OCI-LY1 (cell line): ENCODE measurements at regions not wholly inside any gene's neighbourhood (a gene's known extent, or its start where the extent isn't known, plus 50 kb on each side); places are given as distances from the start of the nearest gene placed in this dataset.

Experiments used
- H2AFZ ChIP-seq: fragments of 200-600 bp; sonication (generic), shearing (Covaris generic); 2 replicates; pipeline ENCODE4 v1.6.0; 2014; ENCODE audit warnings: antibody characterized with exemption, mild to moderate bottlenecking, low read length
- H3F3A ChIP-seq: fragments of 200-600 bp; sonication (generic), shearing (Covaris generic); 2 replicates; pipeline ENCODE4 v1.6.0; 2014; ENCODE audit warnings: mild to moderate bottlenecking, antibody characterized with exemption, low read length, moderate library complexity; ENCODE audit not compliant: insufficient read depth
- H3K27ac ChIP-seq: fragments of 200-600 bp; sonication (generic); 2 replicates; pipeline ENCODE4 v1.5.1; 2014; ENCODE audit warnings: low read length, mixed run types, mild to moderate bottlenecking, low read depth; ENCODE audit not compliant: poor library complexity, severe bottlenecking
- H3K27me3 ChIP-seq: fragments of 200-600 bp; sonication (generic); 2 replicates; pipeline ENCODE4 v1.6.0; 2014; ENCODE audit warnings: antibody characterized with exemption, mild to moderate bottlenecking, low read length, moderate library complexity; ENCODE audit not compliant: insufficient read depth
- H3K36me3 ChIP-seq: fragments of 200-600 bp; sonication (generic); 2 replicates; pipeline ENCODE4 v1.6.1; 2014; ENCODE audit warnings: mild to moderate bottlenecking, antibody characterized with exemption, low read length, moderate library complexity, mixed read lengths; ENCODE audit not compliant: insufficient read depth
- H3K4me1 ChIP-seq: fragments of 200-600 bp; sonication (generic); 2 replicates; pipeline ENCODE4 v1.5.1; 2014; ENCODE audit warnings: mild to moderate bottlenecking, low read length, moderate library complexity; ENCODE audit not compliant: insufficient read depth, severe bottlenecking
- H3K4me2 ChIP-seq: fragments of 200-600 bp; sonication (generic), shearing (Covaris generic); 2 replicates; pipeline ENCODE4 v1.6.1; 2014; ENCODE audit warnings: low read length
- H3K4me3 ChIP-seq: fragments of 200-600 bp; sonication (generic); 2 replicates; pipeline ENCODE4 v1.5.1; 2014; ENCODE audit warnings: low read length, low read depth, mild to moderate bottlenecking, mixed read lengths; ENCODE audit not compliant: poor library complexity, severe bottlenecking
- H3K79me2 ChIP-seq: fragments of 200-600 bp; shearing (Covaris generic); 2 replicates; pipeline ENCODE4 v1.6.1; 2016; ENCODE audit warnings: mixed run types, low read length, mixed read lengths; ENCODE audit not compliant: insufficient read depth
- H3K9ac ChIP-seq: fragments of 200-600 bp; sonication (generic), shearing (Covaris generic); 2 replicates; pipeline ENCODE4 v1.6.1; 2014; ENCODE audit warnings: mild to moderate bottlenecking, low read length, mixed read lengths
- H3K9me2 ChIP-seq: fragments of 200-600 bp; sonication (generic), shearing (Covaris generic); 2 replicates; pipeline ENCODE4 v1.6.1; 2014; ENCODE audit warnings: low read depth, mild to moderate bottlenecking, low read length, mixed read lengths
- H3K9me3 ChIP-seq: fragments of 200-600 bp; shearing (Covaris generic); 2 replicates; pipeline ENCODE4 v1.6.1; 2014; ENCODE audit warnings: low read length, mixed read lengths
- H4K20me1 ChIP-seq: fragments of 200-600 bp; sonication (generic), shearing (Covaris generic); 2 replicates; pipeline ENCODE4 v1.6.0; 2016; ENCODE audit warnings: mild to moderate bottlenecking, low read length; ENCODE audit not compliant: insufficient read depth
- EZH2 ChIP-seq: fragments of 200-600 bp; sonication (generic), shearing (Covaris generic); IDR thresholded peaks from 2 replicates; pipeline ENCODE4 v1.8.0; 2017; ENCODE audit warnings: borderline replicate concordance, mixed run types, mild to moderate bottlenecking, antibody characterized with exemption, low read length, moderate library complexity, mixed read lengths
- TF ChIP-seq, protein P1 (sequence below): fragments of 200-600 bp; sonication (generic), shearing (Covaris generic); IDR thresholded peaks from 2 replicates; pipeline ENCODE4 v1.5.1; 2017; ENCODE audit warnings: mild to moderate bottlenecking, antibody characterized with exemption, low read length, moderate library complexity, mixed read lengths

DNA sequence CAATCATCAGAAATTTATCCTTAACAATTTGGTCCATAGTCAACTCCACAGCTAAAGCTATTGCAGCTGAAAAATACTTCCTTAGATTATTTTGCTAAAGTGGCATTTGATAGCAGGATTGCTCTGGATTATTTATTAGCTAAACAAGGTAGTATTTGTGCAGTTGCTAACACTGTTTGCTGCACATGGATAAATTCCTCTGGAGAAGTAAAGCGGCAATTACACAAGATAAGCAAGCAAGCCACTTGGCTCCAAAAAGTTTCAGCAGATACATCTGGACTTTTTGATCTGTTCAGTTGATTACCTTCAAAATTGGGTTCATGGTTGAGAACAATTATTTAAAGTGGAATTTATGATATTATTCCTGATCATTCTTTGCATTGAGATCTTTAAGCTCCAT is 971.5 kb downstream of the C4orf33 start:
- no peaks in the 10 kb centered on the region for H3F3A ChIP-seq
- no peak overlapping the region for H3K27ac ChIP-seq
- no peak overlapping the region for H3K4me3 ChIP-seq
- H3K4me1 ChIP-seq, result no peaks in the 10 kb centered on the region
- no peak overlapping the region for H3K9ac ChIP-seq
- H2AFZ ChIP-seq, result no peak overlapping the region
- no peaks in the 10 kb centered on the region for H3K9me3 ChIP-seq
- H3K4me2 ChIP-seq, result no peak overlapping the region
- no peaks in the 10 kb centered on the region for H3K9me2 ChIP-seq
- TF ChIP-seq EZH2, result no peak
- TF ChIP-seq, protein P1, sequence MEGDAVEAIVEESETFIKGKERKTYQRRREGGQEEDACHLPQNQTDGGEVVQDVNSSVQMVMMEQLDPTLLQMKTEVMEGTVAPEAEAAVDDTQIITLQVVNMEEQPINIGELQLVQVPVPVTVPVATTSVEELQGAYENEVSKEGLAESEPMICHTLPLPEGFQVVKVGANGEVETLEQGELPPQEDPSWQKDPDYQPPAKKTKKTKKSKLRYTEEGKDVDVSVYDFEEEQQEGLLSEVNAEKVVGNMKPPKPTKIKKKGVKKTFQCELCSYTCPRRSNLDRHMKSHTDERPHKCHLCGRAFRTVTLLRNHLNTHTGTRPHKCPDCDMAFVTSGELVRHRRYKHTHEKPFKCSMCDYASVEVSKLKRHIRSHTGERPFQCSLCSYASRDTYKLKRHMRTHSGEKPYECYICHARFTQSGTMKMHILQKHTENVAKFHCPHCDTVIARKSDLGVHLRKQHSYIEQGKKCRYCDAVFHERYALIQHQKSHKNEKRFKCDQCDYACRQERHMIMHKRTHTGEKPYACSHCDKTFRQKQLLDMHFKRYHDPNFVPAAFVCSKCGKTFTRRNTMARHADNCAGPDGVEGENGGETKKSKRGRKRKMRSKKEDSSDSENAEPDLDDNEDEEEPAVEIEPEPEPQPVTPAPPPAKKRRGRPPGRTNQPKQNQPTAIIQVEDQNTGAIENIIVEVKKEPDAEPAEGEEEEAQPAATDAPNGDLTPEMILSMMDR, result no peak
- no peaks in the 10 kb centered on the region for H3K27me3 ChIP-seq
- H4K20me1 ChIP-seq, result no peaks in the 10 kb centered on the region
- H3K36me3 ChIP-seq, result no peaks in the 10 kb centered on the region
- no peaks in the 10 kb centered on the region for H3K79me2 ChIP-seq

DNA sequence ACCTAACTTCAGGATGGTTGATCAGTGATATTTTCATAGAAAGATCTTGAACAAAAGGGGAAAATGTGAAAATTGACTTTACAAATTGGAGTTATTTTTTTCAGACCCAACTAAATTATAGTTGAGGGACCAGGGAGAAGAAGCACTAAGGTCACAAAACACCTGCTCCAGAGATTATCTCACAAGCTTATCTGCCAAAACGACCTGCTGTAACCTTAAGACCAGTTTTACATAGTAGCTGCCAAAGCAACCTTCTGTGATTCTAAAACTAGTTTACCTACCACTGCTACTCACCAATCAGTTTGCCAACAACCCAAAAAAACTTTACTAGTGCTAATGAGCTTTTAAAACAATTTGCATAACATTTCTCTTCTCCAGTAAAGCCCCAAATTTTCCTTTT is 972.1 kb downstream of the C4orf33 start:
- Histone ChIP-seq H2AFZ (no peak overlapping the region), H3K9ac (no peak overlapping the region), H3K9me3 (no peaks in the 10 kb centered on the region), H3K4me1 (no peaks in the 10 kb centered on the region), H4K20me1 (no peaks in the 10 kb centered on the region), H3K27me3 (no peaks in the 10 kb centered on the region), H3K79me2 (no peaks in the 10 kb centered on the region), H3K9me2 (no peaks in the 10 kb centered on the region), H3F3A (no peaks in the 10 kb centered on the region), H3K4me3 (no peak overlapping the region), H3K4me2 (no peak overlapping the region), H3K27ac (no peak overlapping the region), H3K36me3 (no peaks in the 10 kb centered on the region)
- TF ChIP-seq EZH2, result no peak
- TF ChIP-seq, protein P1, result no peak

DNA sequence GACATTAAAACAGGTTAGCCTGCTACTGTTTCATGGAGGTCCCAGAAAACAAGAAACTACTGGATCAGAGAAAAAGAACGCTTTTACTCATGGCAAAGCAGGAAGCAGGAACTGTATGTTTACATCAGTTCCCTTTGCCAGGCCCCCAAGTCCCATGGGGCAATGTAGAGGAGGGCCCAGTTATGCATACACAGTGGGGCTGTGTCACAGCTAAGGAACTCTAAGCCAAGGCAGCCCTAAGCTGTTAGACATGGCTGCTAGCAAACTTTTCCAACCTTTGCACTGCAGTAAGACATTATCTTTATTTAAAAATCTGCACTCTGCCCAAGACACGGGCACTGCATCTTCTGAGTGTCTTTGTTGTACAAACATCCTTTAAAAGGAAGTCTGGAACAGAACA is 975.8 kb downstream of the C4orf33 start:
- no peaks in the 10 kb centered on the region for H3F3A ChIP-seq
- no peaks in the 10 kb centered on the region for H3K36me3 ChIP-seq
- no peaks in the 10 kb centered on the region for H3K9me2 ChIP-seq
- TF ChIP-seq EZH2, result no peak
- TF ChIP-seq, protein P1, result no peak
- H3K4me2 ChIP-seq, result no peak overlapping the region
- no peak overlapping the region for H3K27ac ChIP-seq
- H3K27me3 ChIP-seq, result no peaks in the 10 kb centered on the region
- H4K20me1 ChIP-seq, result no peaks in the 10 kb centered on the region
- no peak overlapping the region for H3K4me3 ChIP-seq
- H2AFZ ChIP-seq, result no peak overlapping the region
- no peaks in the 10 kb centered on the region for H3K79me2 ChIP-seq
- no peaks in the 10 kb centered on the region for H3K4me1 ChIP-seq
- no peak overlapping the region for H3K9ac ChIP-seq
- H3K9me3 ChIP-seq, result no peaks in the 10 kb centered on the region
